RWPE2 (cell line): ENCODE measurements at regions not wholly inside any gene's neighbourhood (a gene's known extent, or its start where the extent isn't known, plus 50 kb on each side); places are given as distances from the start of the nearest gene placed in this dataset.

ENCODE experiments used
- ATAC-seq: fragments of 200-7000 bp; cut with Tn5 transposase; 3 replicates; pipeline ENCODE4 v1.9.1; 2021; ENCODE audit warnings: low read depth
- DNase-seq: peaks from one replicate; pipeline ENCODE4 v3.0.0-alpha.2; 2020; ENCODE audit warnings: low spot score
- H3K27ac ChIP-seq: fragments of 450-650 bp; 2 replicates; pipeline ENCODE4 v1.5.1; 2017; ENCODE audit warnings: mild to moderate bottlenecking; ENCODE audit not compliant: poor library complexity, severe bottlenecking
- H3K27me3 ChIP-seq: fragments of 250-450 bp; sonication (Bioruptor Pico); 2 replicates; pipeline ENCODE4 v1.5.1; 2021; ENCODE audit warnings: mild to moderate bottlenecking, moderate library complexity; ENCODE audit not compliant: insufficient read depth, poor library complexity, severe bottlenecking
- H3K36me3 ChIP-seq: fragments of 250-450 bp; sonication (Bioruptor Pico); 2 replicates; pipeline ENCODE4 v1.5.1; 2020; ENCODE audit warnings: low read depth, mild to moderate bottlenecking, moderate library complexity
- H3K4me1 ChIP-seq: fragments of 250-450 bp; sonication (Bioruptor Pico); 2 replicates; pipeline ENCODE4 v1.5.1; 2021; ENCODE audit warnings: mild to moderate bottlenecking, moderate library complexity; ENCODE audit not compliant: insufficient read depth, poor library complexity, severe bottlenecking
- H3K4me3 ChIP-seq: fragments of 250-450 bp; sonication (Bioruptor Pico); 2 replicates; pipeline ENCODE4 v1.5.1; 2021; ENCODE audit warnings: mild to moderate bottlenecking, moderate library complexity; ENCODE audit not compliant: severe bottlenecking
- H3K9me3 ChIP-seq: fragments of 250-450 bp; sonication (Bioruptor Pico); 2 replicates; pipeline ENCODE4 v1.5.1; 2021; ENCODE audit warnings: mild to moderate bottlenecking, moderate library complexity; ENCODE audit not compliant: severe bottlenecking
- CTCF ChIP-seq: fragments of 450-650 bp; IDR thresholded peaks from one replicate; pipeline ENCODE4 v1.5.1; 2017; ENCODE audit warnings: mild to moderate bottlenecking, moderate library complexity; ENCODE audit not compliant: poor library complexity, severe bottlenecking

GRCh38 chr6:115358616-115359015, 702.1 kb downstream of the FRK start:
- no peak overlapping the region for H3K27ac ChIP-seq
- no peaks in the 10 kb centered on the region for H3K27me3 ChIP-seq
- TF ChIP-seq CTCF, result no peak
- no peak for ATAC-seq
- DNase-seq, result no peak
- H3K36me3 ChIP-seq, result no peaks in the 10 kb centered on the region
- H3K4me1 ChIP-seq, result no peaks in the 10 kb centered on the region
- H3K4me3 ChIP-seq, result no peak overlapping the region
- no peaks in the 10 kb centered on the region for H3K9me3 ChIP-seq

- H3K36me3 ChIP-seq, result no peaks in the 10 kb centered on the region
- H3K27ac ChIP-seq, result no peak overlapping the region
- no peak for TF ChIP-seq CTCF
- H3K27me3 ChIP-seq, result peaks cover 4% of the 10 kb centered on the region
- H3K4me1 ChIP-seq, result no peaks in the 10 kb centered on the region
- no peaks in the 10 kb centered on the region for H3K9me3 ChIP-seq
- DNase-seq, result no peak
- ATAC-seq, result no peak
- no peak overlapping the region for H3K4me3 ChIP-seq
Observed at GRCh38 chr6:115356371-115356770, 704.3 kb downstream of the FRK start.

GRCh38 chr6:115323001-115323400, 737.7 kb downstream of the FRK start:
- peaks cover 2% of the 10 kb centered on the region for H3K27me3 ChIP-seq
- H3K4me1 ChIP-seq, result peaks cover 9% of the 10 kb centered on the region
- TF ChIP-seq CTCF, result no peak
- no peak for DNase-seq
- H3K27ac ChIP-seq, result no peak overlapping the region
- ATAC-seq, result peak; percentile 100
- no peaks in the 10 kb centered on the region for H3K36me3 ChIP-seq
- H3K9me3 ChIP-seq, result no peaks in the 10 kb centered on the region
- H3K4me3 ChIP-seq, result no peak overlapping the region

- Histone ChIP-seq H3K27me3 (peaks cover 2% of the 10 kb centered on the region), H3K27ac (no peak overlapping the region), H3K4me1 (peaks cover 9% of the 10 kb centered on the region), H3K4me3 (no peak overlapping the region), H3K9me3 (no peaks in the 10 kb centered on the region), H3K36me3 (no peaks in the 10 kb centered on the region)
- no peak for TF ChIP-seq CTCF
- ATAC-seq, result no peak
- DNase-seq, result no peak
Observed at GRCh38 chr6:115319823-115320222, 740.9 kb downstream of the FRK start.

- Histone ChIP-seq H3K27me3 (no peaks in the 10 kb centered on the region), H3K27ac (no peak overlapping the region), H3K9me3 (no peaks in the 10 kb centered on the region), H3K36me3 (no peaks in the 10 kb centered on the region), H3K4me3 (no peak overlapping the region), H3K4me1 (no peaks in the 10 kb centered on the region)
- ATAC-seq (no peak), DNase-seq (no peak)
- TF ChIP-seq CTCF, result no peak
Observed at GRCh38 chr6:115310156-115310555, 750.5 kb downstream of the FRK start.
